SK-N-SH (cell line): ENCODE measurements at regions not wholly inside any gene's neighbourhood (a gene's known extent, or its start where the extent isn't known, plus 50 kb on each side); places are given as distances from the start of the nearest gene placed in this dataset.

Source experiments
- CHD2 ChIP-seq: fragments of 150-350 bp; IDR thresholded peaks from 2 replicates; pipeline ENCODE4 v1.6.1; 2018; ENCODE audit warnings: low read length; ENCODE audit not compliant: partially characterized antibody
- CTCF ChIP-seq: fragments of 200-600 bp; sonication (generic); IDR thresholded peaks from 2 replicates; pipeline ENCODE4 v1.6.1; 2017; ENCODE audit warnings: antibody characterized with exemption, mild to moderate bottlenecking, moderate library complexity
- EP300 ChIP-seq, 2 experiments: IDR thresholded peaks; 2 replicates each; pipeline versions ENCODE4 v1.4.0 to v1.6.1; 2012; ENCODE audit warnings: borderline replicate concordance in 1 of 2, low read depth in 1 of 2, low read length in 1 of 2
- FOXJ3 ChIP-seq: sonication (generic); formaldehyde crosslinking; IDR thresholded peaks from 2 replicates; pipeline ENCODE4 v1.5.1; 2020; ENCODE audit warnings: mild to moderate bottlenecking, missing genetic modification reagents
- JUND ChIP-seq: IDR thresholded peaks from 2 replicates; pipeline ENCODE4 v1.4.0; 2012
- MEF2A ChIP-seq: IDR thresholded peaks from 2 replicates; pipeline ENCODE4 v1.4.0; 2012; ENCODE audit warnings: low read depth, borderline replicate concordance
- PBX3 ChIP-seq: IDR thresholded peaks from 2 replicates; pipeline ENCODE4; 2012
- POLR2AphosphoS5 ChIP-seq: IDR thresholded peaks from 2 replicates; pipeline ENCODE4 v1.6.1; 2012; ENCODE audit warnings: low read depth, low read length
- RCOR1 ChIP-seq: fragments of 150-350 bp; IDR thresholded peaks from 2 replicates; pipeline ENCODE4 v1.6.1; 2017; ENCODE audit warnings: antibody characterized with exemption, low read length
- REST ChIP-seq: IDR thresholded peaks from 2 replicates; pipeline ENCODE4 v1.6.1; 2012; ENCODE audit warnings: mild to moderate bottlenecking, low read depth, low read length, moderate library complexity
- SMC3 ChIP-seq: IDR thresholded peaks from 2 replicates; pipeline ENCODE4 v1.6.1; 2012; ENCODE audit warnings: low read depth, low read length, improper control_type of control experiment
- TAF1 ChIP-seq: IDR thresholded peaks from 2 replicates; pipeline ENCODE4 v1.6.1; 2012; ENCODE audit warnings: low read depth, mild to moderate bottlenecking, low read length, moderate library complexity, borderline replicate concordance
- USF1 ChIP-seq: IDR thresholded peaks from 2 replicates; pipeline ENCODE4 v1.4.0; 2012; ENCODE audit warnings: low read depth, borderline replicate concordance

- TF ChIP-seq CTCF, result no peak
- no peak for TF ChIP-seq MEF2A
- TF ChIP-seq EP300 (IDR thresholded peaks at IDR 0.05; ENCODE audit: borderline replicate concordance in 1 of 2, low read depth in 1 of 2, low read length in 1 of 2), result no peak
- no peak for TF ChIP-seq SMC3
- no peak for TF ChIP-seq TAF1
- no peak for TF ChIP-seq USF1
- no peak for TF ChIP-seq JUND
- no peak for TF ChIP-seq RCOR1
- no peak for TF ChIP-seq FOXJ3
- TF ChIP-seq POLR2AphosphoS5, result no peak
- TF ChIP-seq PBX3, result no peak
- TF ChIP-seq CHD2, result no peak
- TF ChIP-seq REST, result no peak
These were observed 371.8 kb upstream of the NOCT start for GRCh38 chr4:138643827-138644226.
